NCI-H82 treated with DMSO at 0.1 percent for 48 hours (cell line): ENCODE measurements at regions not wholly inside any gene's neighbourhood (a gene's known extent, or its start where the extent isn't known, plus 50 kb on each side); places are given as distances from the start of the nearest gene placed in this dataset.
"Not testable (repeated sequence)": the region's sequence is repeated elsewhere in the genome, so short reads cannot be mapped to it uniquely, and the experiment has no call there.

Source experiments
- DNase-seq: peaks from one replicate; lab custom pipeline; 2025; ENCODE audit not compliant: unreplicated experiment; lab: John Stamatoyannopoulos, UW

GRCh38 chr21:27968240-27968639 is 1001.4 kb upstream of the ADAMTS5 start:
- DNase-seq = not testable (repeated sequence)

- DNase-seq = no peak
Observed at GRCh38 chr21:27954543-27955165, 987.8 kb upstream of the ADAMTS5 start.

- DNase-seq = no peak
Observed at GRCh38 chr21:27953340-27954045, 986.6 kb upstream of the ADAMTS5 start.

- DNase-seq = not testable (repeated sequence)
Observed at GRCh38 chr21:27949093-27949492, 982.2 kb upstream of the ADAMTS5 start.

GRCh38 chr21:27930108-27930767 is 963.4 kb upstream of the ADAMTS5 start:
- DNase-seq = not testable (repeated sequence)

- DNase-seq = not testable (repeated sequence)
Observed at GRCh38 chr21:27929179-27929578, 962.3 kb upstream of the ADAMTS5 start.

- DNase-seq = not testable (repeated sequence)
Observed at GRCh38 chr21:27928534-27929115, 961.7 kb upstream of the ADAMTS5 start.

- DNase-seq = not testable (repeated sequence)
Observed at GRCh38 chr21:27921421-27921820, 954.5 kb upstream of the ADAMTS5 start.

GRCh38 chr21:27917966-27918365 is 951.1 kb upstream of the ADAMTS5 start:
- not testable (repeated sequence) for DNase-seq

GRCh38 chr21:27916326-27916725 is 949.4 kb upstream of the ADAMTS5 start:
- not testable (repeated sequence) for DNase-seq

- not testable (repeated sequence) for DNase-seq
Observed at GRCh38 chr21:27912133-27912532, 945.2 kb upstream of the ADAMTS5 start.

- DNase-seq = not testable (repeated sequence)
Observed at GRCh38 chr21:27909487-27909886, 942.6 kb upstream of the ADAMTS5 start.

- not testable (repeated sequence) for DNase-seq
Observed at GRCh38 chr21:27908816-27909215, 941.9 kb upstream of the ADAMTS5 start.

- DNase-seq = not testable (repeated sequence)
Observed at GRCh38 chr21:27902904-27903303, 936.0 kb upstream of the ADAMTS5 start.

- DNase-seq = not testable (repeated sequence)
Observed at GRCh38 chr21:27893619-27894018, 926.7 kb upstream of the ADAMTS5 start.

- not testable (repeated sequence) for DNase-seq
Observed at GRCh38 chr21:27891495-27891894, 924.6 kb upstream of the ADAMTS5 start.

- not testable (repeated sequence) for DNase-seq
Observed at GRCh38 chr21:27887808-27888455, 921.0 kb upstream of the ADAMTS5 start.

- no peak for DNase-seq
Observed at GRCh38 chr21:27885296-27885711, 918.4 kb upstream of the ADAMTS5 start.

GRCh38 chr21:27881331-27881730 is 914.4 kb upstream of the ADAMTS5 start:
- DNase-seq = not testable (repeated sequence)

- not testable (repeated sequence) for DNase-seq
Observed at GRCh38 chr21:27872411-27872810, 905.5 kb upstream of the ADAMTS5 start.

- not testable (repeated sequence) for DNase-seq
Observed at GRCh38 chr21:27870755-27871154, 903.9 kb upstream of the ADAMTS5 start.
